OCI-LY7 (cell line): ENCODE measurements at regions not wholly inside any gene's neighbourhood (a gene's known extent, or its start where the extent isn't known, plus 50 kb on each side); places are given as distances from the start of the nearest gene placed in this dataset.

Experiments used
- EZH2phosphoT487 ChIP-seq: fragments of 200-600 bp; sonication (generic); IDR thresholded peaks from 2 replicates; pipeline ENCODE4 v1.6.1; 2018; ENCODE audit warnings: low read depth, borderline replicate concordance, mild to moderate bottlenecking, mixed run types, antibody characterized with exemption, low read length, moderate library complexity, mixed read lengths
- TF ChIP-seq, protein P1 (sequence below): fragments of 200-600 bp; sonication (generic); conservative IDR thresholded peaks from 2 replicates; pipeline ENCODE4 v1.5.1; 2014; ENCODE audit warnings: mild to moderate bottlenecking, antibody characterized with exemption, low read length, moderate library complexity, mixed read lengths

DNA sequence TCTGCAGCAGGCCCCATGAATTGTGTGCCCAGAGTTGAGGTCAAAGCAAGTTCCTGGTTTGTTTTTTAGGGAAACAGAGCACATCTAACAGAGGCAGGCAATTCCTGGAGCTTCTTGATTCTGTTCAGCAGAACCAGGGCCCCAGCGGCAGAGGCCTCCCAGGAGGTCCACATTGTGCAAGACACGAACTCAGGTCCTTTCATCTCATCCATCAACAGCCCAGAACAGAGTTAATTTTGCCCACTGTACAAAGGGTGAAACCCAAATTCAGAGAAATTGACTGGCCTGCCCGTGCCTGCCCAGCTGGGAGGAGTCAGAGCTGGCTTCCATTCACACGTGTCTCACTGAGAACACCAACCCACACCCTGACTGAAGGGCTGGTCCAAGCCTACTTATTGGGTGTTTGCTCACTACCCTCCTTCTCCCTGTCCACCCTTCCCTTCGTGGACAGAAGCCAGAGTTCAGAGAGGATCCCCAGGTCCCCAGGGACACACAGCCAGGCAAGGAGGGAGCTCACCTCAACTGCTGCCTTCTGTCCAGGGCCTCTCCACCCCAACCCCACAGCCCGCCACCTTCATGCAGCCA, 607.1 kb downstream of the TBC1D22A start:
- TF ChIP-seq, protein P1, sequence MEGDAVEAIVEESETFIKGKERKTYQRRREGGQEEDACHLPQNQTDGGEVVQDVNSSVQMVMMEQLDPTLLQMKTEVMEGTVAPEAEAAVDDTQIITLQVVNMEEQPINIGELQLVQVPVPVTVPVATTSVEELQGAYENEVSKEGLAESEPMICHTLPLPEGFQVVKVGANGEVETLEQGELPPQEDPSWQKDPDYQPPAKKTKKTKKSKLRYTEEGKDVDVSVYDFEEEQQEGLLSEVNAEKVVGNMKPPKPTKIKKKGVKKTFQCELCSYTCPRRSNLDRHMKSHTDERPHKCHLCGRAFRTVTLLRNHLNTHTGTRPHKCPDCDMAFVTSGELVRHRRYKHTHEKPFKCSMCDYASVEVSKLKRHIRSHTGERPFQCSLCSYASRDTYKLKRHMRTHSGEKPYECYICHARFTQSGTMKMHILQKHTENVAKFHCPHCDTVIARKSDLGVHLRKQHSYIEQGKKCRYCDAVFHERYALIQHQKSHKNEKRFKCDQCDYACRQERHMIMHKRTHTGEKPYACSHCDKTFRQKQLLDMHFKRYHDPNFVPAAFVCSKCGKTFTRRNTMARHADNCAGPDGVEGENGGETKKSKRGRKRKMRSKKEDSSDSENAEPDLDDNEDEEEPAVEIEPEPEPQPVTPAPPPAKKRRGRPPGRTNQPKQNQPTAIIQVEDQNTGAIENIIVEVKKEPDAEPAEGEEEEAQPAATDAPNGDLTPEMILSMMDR, result no peak
- no peak for TF ChIP-seq EZH2phosphoT487
